ENCODE measurements at regions not wholly inside any gene's neighbourhood (a gene's known extent, or its start where the extent isn't known, plus 50 kb on each side); places are given as distances from the start of the nearest gene placed in this dataset.
A peak's percentile ranks its signal among the peaks of the same experiment; 100 is the strongest.

DNA sequence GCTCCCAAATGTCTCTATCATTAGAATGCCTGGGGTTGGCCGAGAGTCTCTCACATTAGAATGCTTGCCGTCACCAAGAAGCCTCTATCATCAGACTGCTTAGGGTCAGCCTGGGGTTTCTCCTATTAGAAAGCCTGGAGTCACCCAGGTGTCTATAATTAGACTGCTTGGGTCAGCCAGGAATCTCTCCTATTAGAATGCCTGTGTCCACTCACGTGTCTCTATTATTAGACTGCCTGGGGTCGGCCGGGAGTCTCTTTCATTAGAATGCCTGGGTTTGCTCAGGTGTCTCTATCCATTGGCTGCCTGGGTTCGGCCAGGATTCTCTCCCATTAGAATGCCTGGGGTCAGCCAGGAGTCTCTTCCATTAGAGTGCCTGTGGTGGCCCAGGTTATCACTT is 1453.1 kb downstream of the UQCRFS1 start:
- no peak for DNase-seq (ENCODE audit: low read depth in 2 of 2)

DNA sequence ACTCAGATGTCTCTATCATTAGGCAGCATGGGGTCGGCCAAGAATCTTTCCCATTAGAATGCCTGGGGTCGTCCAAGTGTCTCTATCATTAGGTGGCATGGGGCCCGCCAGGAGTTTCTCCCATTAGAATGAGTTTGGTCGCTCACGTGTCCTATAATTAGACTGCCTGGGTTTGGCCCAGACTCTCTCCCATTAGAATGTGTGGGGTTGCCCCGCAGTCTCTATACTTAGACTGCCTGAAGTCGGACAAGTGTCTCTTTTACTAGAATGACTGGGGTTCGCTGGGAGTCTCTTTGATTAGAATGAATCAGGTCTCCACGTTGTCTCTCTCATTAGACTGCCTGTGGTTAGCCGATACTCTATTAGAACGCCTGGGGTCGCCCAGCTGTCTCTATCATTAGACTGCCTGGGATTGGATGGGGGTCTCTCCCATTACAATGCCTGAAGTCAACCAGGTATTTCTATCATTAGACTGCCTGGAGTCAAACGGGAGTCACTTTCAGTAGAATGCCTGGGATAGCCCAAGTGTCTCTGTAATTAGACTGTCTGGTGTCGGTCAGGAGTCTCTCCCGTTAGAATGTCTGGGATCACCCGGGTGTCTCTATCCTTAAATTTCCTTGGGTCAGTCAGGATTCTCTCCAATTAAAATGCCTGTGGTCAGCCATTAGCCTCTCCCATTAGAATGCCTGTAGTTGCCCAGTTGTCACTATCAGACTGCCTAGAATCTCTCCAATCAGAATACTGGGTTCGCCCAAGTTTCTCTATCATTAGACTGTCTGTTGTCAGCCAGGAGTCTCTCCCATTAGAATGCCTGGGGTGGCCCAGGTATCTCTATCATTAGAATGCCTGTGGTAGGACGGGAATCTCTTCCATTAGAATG is 1454.1 kb downstream of the UQCRFS1 start:
- DNase-seq (ENCODE audit: low read depth in 2 of 2), result no peak

GRCh38 chr19:27754700-27755099 is 1458.3 kb downstream of the UQCRFS1 start:
- no peak for DNase-seq (ENCODE audit: low read depth in 2 of 2)

GRCh38 chr19:27753622-27754021 is 1459.3 kb downstream of the UQCRFS1 start:
- DNase-seq (ENCODE audit: low read depth in 2 of 2), result no peak

DNA sequence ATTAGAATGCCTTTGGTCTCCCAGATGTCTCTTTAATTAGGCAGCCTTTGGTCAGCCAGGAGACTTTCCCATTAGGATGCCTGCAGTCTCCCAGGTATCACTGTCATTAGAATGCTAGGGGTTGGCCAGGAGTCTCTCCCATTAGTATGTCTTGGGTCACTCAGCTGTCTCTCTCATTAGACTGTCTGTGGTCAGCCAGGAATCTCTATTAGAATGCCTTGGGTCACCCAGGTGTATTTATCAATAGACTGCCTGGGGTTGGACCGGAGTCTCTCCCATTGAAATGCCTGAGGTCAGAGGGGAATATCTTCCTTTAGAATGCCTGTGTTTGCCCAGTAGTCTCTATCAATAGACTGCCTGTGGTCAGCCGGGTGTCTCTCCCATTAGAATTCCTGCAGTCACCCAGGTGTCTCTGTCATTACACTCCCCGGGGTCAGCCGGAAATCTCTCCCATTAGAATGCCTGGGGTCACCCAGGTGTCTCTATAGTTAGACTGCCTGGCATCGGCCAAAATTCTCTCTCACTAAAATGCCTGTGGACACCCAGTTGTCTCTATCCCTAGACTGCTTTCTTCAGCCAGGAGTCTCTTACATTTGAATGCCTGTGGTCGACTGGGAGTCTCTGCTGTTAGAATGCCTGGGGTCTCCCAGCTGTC is 1460.3 kb downstream of the UQCRFS1 start:
- DNase-seq (ENCODE audit: low read depth in 2 of 2), result no peak

DNA sequence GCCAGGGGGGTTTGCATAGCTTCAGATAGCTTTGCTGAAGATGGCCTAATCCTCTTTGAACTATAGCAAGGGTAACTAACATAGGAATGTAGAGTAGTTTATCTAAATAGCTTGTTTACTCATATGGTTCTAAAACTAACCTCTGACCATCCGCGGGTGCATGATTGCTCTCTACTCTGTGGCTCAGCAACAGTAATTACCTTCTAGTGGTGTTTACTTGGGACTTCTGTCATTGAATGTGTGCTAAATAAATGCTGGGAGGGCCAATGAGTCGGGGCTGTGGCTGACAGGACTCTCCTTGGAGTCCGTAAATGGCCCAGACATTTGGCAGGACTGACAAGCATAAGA is 1461.9 kb downstream of the UQCRFS1 start:
- no peak for DNase-seq (ENCODE audit: low read depth in 2 of 2)

GRCh38 chr19:27750391-27751043 is 1462.4 kb downstream of the UQCRFS1 start:
- DNase-seq (ENCODE audit: low read depth in 2 of 2), result no peak

DNA sequence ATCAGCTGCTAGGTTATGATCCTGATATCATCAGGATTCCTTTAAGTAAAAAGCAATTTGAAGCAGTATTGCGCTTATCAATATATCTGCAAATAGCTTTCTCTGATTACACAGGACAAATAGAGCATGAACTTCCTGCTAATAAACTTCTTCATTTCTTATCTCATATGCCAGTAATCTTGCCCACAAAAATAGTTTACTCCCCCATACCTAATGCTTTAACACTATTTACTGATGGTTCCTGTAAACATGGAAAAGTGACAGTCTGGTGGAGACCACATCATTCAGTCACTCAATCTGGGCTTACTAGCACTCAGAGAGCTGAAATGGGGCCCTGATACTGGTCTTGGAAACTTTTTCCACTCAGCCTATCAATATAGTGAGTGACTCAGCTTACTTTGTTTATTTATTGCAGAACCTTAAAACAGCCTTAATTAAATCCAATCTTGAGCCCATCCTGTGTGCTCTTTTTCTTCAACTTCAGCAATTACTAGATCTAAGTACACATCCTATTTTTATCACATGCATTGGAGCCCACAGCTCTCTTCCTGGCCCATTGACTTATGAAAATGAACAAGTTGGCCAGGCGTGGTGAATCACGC is 1464.3 kb downstream of the UQCRFS1 start:
- no peak for DNase-seq (ENCODE audit: low read depth in 2 of 2)

- peak in 1 of 2 donors; percentile 23 for DNase-seq (ENCODE audit: low read depth in 2 of 2)
These were observed 1466.1 kb downstream of the UQCRFS1 start for GRCh38 chr19:27746691-27747380.

DNA sequence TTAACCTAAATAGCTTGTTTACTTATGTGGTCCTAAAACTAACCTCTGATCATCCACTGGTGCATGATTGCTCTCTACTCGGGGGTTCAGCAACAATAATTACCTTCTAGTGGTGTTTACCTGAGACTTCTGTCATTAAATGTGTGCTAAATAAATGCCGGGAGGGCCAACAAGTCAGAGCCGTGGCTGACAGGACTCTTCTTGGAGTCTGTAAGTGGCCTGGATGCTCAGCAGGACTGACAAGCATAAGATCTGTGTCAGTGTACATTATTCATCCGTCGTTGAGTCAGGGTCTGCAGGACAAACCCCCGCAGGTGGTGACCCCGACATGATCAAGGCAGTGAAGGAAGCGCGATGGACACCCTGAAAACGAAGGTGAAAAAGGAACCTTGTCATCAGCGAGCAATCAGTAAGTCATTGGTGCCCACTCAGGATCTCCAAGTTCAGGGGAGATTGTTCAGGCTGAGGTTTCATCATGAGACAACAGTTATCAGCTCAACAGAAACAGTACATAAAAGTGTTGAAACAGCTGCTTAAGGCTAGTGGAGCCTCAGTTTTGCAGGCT is 1466.9 kb downstream of the UQCRFS1 start:
- no peak for DNase-seq (ENCODE audit: low read depth in 2 of 2)

DNA sequence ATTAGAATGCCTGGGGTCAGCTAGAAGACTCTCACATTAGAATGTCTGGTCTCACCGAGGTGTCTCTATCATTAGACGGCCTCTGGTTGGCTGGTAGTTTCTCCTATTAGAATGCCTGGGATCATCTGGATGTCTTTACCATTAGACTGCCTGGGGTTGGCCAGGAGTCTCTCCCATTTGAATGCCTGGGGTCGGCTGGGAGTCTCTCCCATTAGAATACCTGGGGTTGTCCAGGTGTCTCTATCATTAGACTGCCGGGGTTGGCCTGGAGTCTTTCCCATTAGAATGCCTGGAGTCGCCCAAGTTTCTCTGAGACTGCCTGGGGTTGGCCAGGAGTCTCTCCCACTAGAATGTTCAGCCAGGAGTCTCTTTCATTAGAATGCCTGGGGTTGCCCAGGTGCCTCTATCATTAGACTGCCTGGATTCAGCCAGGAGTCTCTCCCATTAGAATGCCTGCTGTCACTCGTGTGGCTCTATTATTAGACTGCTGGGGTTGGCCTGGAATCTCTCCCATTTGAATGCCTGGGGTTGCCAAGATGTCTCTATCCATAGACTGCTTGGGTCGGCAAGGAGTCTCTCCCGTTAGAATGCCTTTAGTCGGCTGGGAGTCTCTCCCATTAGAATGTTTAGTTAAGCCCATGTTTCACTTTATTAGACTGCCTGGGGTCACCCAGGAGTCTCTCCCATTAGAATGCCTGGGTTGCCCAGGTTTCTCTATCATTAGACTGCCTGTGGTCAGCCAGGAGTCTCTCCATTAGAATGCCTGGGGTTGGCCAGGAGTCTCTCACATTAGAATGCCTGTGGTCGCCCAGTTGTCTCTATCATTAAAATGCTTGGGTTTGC is 1467.8 kb downstream of the UQCRFS1 start:
- DNase-seq (ENCODE audit: low read depth in 2 of 2), result no peak

- no peak for DNase-seq (ENCODE audit: low read depth in 2 of 2)
These were observed 1470.9 kb downstream of the UQCRFS1 start for GRCh38 chr19:27742041-27742440.

DNA sequence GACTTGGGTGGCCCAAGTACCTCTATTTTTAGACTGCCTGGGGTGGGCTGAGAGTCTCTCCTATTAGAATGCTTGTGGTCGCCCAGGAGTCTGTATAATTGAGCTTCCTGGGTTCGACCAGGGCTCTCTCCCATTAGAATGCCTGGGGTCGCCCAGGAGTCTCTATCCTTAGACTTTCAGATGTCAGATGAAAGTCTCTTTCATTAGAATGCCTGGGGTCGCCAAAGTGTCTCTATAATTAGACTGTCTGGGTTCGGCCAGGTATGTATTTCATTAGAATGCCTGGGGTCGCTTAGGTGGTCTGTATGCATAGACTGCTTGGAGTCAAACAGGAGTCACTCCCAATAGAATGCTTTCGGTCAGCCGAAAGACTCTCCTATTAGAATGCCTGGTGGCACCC is 1471.7 kb downstream of the UQCRFS1 start:
- DNase-seq (ENCODE audit: low read depth in 2 of 2), result no peak

GRCh38 chr19:27740396-27740795 is 1472.6 kb downstream of the UQCRFS1 start:
- no peak for DNase-seq (ENCODE audit: low read depth in 2 of 2)

DNA sequence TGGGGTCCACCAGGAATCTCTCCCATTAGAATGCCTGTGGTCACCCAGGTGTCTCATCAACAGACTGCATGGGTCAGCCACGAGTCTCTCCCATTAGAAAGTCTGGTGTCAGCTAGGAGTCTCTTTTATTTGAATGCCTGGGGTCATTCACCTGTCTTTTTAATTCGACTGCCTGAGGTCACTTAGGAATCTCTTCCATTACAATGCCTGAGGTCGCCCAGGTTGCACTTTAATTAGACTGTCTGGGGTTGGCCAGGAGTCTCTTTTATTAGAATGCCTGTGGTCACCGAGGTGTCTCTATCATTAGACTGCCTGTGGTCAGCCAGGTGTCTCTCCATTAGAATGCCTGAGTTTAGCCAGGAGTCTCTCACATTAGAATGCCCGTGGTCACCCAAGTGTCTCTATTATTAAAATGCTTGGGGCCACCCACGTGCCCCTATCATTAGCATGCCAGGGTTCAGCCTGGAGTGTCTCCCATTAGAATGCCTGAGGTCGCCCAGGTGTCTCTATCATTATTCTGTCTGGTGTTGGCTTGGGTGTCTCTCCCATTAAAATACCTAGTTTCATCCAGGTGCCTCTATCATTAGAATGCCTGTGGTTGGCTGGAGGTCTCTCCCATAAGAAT is 1474.3 kb downstream of the UQCRFS1 start:
- no peak for DNase-seq (ENCODE audit: low read depth in 2 of 2)

- DNase-seq (ENCODE audit: low read depth in 2 of 2), result no peak
These were observed 1476.7 kb downstream of the UQCRFS1 start for GRCh38 chr19:27736225-27736624.

DNA sequence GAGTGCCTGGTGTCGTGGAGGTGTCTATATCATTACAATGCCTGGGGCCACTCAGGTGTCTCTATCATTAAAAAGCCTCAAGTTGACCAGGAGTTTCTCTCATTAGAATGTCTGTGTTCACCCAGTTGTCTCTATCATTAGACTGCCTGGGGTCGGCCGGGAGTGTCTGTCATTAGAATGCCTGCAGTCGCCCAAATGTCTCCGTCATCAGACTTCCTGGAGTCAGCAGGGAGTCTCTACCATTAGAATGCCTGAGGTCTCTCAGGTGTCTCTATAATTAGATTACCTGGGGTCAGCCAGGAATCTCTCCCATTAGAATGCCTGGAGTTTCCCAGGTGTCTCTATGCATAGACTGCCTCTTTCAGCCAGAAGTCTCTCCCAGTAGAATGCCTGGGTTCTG is 1477.6 kb downstream of the UQCRFS1 start:
- no peak for DNase-seq (ENCODE audit: low read depth in 2 of 2)

DNA sequence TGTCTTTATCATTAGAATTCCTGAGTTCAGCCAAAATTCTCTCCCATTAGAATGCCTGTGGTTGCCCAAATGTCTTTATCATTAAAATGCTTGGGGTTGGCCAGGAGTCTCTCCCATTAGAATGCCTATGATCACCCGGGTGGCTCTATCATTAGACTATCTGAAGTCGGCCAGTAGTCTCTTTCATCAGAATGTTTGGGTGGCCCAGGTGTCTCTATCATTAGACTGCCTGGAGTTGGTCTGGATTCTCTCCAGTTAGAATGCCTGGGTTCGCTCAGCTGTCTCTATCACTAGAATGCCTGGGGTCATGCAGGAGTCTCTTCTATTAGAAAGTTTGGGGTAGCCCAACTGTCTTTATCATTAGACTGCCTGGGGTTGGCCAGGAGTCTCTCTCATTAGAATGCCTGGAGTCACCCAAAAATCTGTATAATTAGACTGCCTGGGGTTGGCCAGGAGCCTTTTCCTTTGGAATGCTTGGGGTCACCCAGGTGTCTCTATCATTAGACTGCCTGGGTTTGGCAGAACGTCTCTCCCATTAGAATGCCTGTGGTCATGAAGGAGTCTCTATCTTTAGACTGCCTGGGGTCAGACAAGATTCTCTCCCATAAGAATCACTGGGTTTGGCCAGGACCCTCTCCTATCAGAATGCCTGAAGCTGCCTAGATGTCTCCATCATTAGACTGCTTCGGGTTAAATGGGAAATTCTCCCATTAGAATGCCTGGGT is 1478.3 kb downstream of the UQCRFS1 start:
- DNase-seq (ENCODE audit: low read depth in 2 of 2), result no peak

GRCh38 chr19:27733551-27734266 is 1479.2 kb downstream of the UQCRFS1 start:
- no peak for DNase-seq (ENCODE audit: low read depth in 2 of 2)
